Fibroblast of mammary gland (primary cell): ENCODE measurements at regions not wholly inside any gene's neighbourhood (a gene's known extent, or its start where the extent isn't known, plus 50 kb on each side); places are given as distances from the start of the nearest gene placed in this dataset.

Experiments used
- DNase-seq: peaks from one replicate; pipeline ENCODE4 v3.0.0-alpha.2; 2010; ENCODE audit warnings: low read depth
- H3K4me3 ChIP-seq: 2 replicates; pipeline ENCODE4 v1.5.1; 2011; ENCODE audit warnings: low read depth, mild to moderate bottlenecking, low read length, moderate library complexity; ENCODE audit not compliant: control insufficient read depth
- TF ChIP-seq, protein P1 (sequence below): conservative IDR thresholded peaks from 2 replicates; pipeline ENCODE4 v1.5.1; 2011; ENCODE audit warnings: low read depth, low read length, inconsistent platforms; ENCODE audit not compliant: control insufficient read depth, insufficient read depth

DNA sequence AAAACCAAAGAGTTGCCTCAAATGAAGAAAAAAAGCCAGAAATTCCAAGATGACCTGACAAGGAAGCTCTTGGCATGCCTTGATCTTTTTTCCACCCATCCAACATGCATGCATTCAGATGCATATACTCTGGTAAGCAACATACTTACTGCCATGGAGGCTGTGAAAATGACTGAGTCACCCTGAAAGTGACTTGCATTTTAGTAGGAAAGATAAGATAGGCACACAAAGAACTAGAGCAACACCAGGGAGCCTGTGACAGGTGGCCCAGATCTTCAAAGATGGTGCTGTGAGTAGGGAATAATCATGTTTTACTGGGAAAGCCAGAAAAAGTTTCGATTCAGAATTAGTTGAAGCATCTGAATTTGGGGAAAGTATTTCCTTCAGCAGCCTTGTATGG is 185.1 kb upstream of the SLCO3A1 start:
- TF ChIP-seq, protein P1, sequence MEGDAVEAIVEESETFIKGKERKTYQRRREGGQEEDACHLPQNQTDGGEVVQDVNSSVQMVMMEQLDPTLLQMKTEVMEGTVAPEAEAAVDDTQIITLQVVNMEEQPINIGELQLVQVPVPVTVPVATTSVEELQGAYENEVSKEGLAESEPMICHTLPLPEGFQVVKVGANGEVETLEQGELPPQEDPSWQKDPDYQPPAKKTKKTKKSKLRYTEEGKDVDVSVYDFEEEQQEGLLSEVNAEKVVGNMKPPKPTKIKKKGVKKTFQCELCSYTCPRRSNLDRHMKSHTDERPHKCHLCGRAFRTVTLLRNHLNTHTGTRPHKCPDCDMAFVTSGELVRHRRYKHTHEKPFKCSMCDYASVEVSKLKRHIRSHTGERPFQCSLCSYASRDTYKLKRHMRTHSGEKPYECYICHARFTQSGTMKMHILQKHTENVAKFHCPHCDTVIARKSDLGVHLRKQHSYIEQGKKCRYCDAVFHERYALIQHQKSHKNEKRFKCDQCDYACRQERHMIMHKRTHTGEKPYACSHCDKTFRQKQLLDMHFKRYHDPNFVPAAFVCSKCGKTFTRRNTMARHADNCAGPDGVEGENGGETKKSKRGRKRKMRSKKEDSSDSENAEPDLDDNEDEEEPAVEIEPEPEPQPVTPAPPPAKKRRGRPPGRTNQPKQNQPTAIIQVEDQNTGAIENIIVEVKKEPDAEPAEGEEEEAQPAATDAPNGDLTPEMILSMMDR, result no peak
- no peak overlapping the region for H3K4me3 ChIP-seq
- no peak for DNase-seq

DNA sequence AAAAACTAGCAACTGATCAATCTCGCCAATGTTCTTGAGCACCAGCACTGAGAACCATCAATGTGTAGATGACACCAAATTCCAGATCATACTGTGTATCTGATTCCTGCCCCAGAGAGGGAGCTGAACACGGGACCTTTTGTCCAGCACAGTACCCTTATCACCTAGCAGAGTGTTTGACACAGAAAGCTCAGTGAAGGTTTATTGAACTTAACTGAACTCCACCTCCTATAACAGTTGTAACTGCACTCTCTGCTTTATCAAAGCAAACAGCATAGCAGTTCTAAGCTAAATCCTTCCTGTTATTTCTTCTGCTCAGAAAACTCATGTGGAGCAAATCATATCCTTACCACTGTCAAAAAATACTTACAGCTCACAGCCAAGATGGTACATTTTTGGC is 183.4 kb upstream of the SLCO3A1 start:
- no peak overlapping the region for H3K4me3 ChIP-seq
- DNase-seq, result no peak
- TF ChIP-seq, protein P1, result no peak

DNA sequence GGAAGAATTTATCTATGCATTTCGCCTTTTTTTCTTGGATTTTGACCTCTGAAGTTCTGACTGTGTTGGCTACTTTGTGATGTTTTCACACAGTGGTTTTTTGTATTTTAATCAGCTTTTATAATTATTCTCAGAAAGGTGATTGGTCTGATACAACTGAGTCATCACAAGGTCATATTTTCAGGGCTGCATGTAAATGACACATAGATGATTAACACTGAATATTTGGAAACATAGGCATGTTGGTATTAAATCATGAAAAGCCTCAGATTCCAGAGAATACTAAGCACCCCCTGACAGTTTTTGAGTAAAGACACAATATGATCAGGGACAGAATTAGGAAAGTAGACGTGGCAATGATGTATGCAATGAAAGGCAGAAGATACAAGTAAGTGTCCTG is 175.5 kb upstream of the SLCO3A1 start:
- peak; percentile 16 for DNase-seq
- TF ChIP-seq, protein P1, result no peak

DNA sequence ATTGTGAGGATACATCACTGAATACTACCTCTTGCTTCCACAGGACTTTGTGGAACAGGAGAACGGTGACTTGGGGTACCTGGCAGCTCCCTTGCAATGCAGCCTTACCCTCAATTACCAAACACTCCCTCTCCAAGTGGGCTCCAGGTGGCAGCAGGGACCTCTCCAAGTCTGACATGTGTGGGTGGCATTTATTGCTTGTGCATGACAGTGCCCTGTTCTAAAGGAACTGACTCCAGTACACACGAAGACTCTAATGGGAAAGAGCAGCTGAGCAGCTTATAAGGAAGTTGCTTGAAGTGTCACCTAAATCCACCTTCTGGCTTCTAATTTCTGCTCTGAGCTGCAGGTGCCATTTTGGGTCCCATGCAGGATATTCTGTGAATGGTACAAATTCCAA is 174.1 kb upstream of the SLCO3A1 start:
- TF ChIP-seq, protein P1, result no peak
- H3K4me3 ChIP-seq, result no peak overlapping the region
- no peak for DNase-seq

More for the DNA sequence above, 175.5 kb upstream of the SLCO3A1 start:
- H3K4me3 ChIP-seq, result no peak overlapping the region

DNA sequence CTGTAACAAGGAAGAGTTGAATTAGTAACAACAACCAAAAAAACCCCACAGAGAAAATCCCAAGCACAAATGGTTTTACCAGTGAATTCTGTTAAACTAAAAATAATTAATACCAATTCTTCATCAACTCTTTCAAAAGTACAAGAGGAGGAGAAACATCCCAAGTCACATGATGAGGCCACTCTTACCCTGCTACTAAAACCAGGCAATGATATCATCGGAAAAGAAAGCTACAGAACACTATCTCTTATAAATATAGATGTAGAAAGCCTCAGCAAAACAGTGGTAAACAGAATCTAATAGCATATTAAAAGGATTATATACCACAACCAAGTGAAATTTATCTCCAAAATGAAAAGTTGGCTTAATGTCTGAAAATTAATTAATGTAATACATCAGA is 168.1 kb upstream of the SLCO3A1 start:
- TF ChIP-seq, protein P1, result no peak
- H3K4me3 ChIP-seq, result no peak overlapping the region
- no peak for DNase-seq

DNA sequence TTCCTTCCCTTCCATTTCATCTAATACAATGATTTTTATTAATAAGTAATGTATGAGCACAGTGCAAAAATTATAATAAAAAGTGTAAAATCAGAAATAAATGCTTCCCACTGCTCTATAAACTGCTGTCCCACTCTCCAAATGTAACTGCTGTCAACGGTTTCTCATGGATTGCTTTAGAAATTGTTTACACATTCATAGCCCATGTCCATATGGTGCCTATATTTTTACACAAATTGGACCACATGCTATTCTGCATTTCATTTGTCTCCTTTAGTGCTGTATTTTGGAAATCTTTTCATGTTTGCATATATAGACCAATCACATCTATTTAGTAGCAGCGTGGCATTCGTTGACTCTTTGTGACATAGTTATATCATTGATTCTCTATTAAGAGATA is 164.7 kb upstream of the SLCO3A1 start:
- H3K4me3 ChIP-seq, result no peak overlapping the region
- DNase-seq, result no peak
- TF ChIP-seq, protein P1, result no peak

DNA sequence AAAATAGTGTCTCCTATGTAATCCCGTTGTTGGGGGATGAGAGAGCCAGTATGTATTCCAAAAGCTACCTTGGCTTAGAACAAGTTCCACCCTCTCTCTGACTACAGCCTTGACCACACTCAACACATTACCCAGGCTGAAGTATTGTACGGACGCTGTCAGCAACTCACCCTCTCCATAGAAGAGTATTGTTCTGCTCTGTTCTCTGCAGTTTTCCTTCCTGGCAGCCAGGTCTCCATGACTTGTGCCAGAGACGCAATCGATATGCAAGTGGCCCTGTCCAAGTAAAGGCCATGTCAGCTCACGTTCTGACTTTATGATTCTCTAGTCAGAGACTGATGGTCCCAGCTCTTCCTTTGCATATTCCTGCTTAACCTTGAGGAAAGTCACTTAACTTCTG is 164.1 kb upstream of the SLCO3A1 start:
- H3K4me3 ChIP-seq, result no peak overlapping the region
- TF ChIP-seq, protein P1, result no peak
- DNase-seq, result no peak
